ENCODE measurements at regions not wholly inside any gene's neighbourhood (a gene's known extent, or its start where the extent isn't known, plus 50 kb on each side); places are given as distances from the start of the nearest gene placed in this dataset.

- TF ChIP-seq EZH2phosphoT487 (IDR thresholded peaks at IDR 0.05; ENCODE audit: borderline replicate concordance) (no peak), CTCF (conservative IDR thresholded peaks at IDR 0.05; ENCODE audit: low read length) (no peak)
- H4K20me1 ChIP-seq (ENCODE audit: insufficient read depth, low read length, poor library complexity, severe bottlenecking): no peaks in the 10 kb centered on the region
- H3K4me1 ChIP-seq (ENCODE audit: insufficient read depth, low read length, poor library complexity, severe bottlenecking): no peaks in the 10 kb centered on the region
- H3F3A ChIP-seq (ENCODE audit: low read depth): no peaks in the 10 kb centered on the region
- no peaks in the 10 kb centered on the region for H3K27me3 ChIP-seq (ENCODE audit: insufficient read depth, low read length, poor library complexity, severe bottlenecking)
- no peaks in the 10 kb centered on the region for H3K9me3 ChIP-seq (ENCODE audit: insufficient read depth, low read depth, low read length)
- H3K4me2 ChIP-seq (ENCODE audit: low read depth, low read length, poor library complexity, severe bottlenecking): no peak overlapping the region
- H3K36me3 ChIP-seq (ENCODE audit: insufficient read depth, low read length): no peaks in the 10 kb centered on the region
- no peak overlapping the region for H2AFZ ChIP-seq (ENCODE audit: low read length)
- no peaks in the 10 kb centered on the region for H3K9me2 ChIP-seq (replicated peaks; ENCODE audit: low read depth, low read length)
- H3K79me2 ChIP-seq (ENCODE audit: insufficient read depth, low read length): no peaks in the 10 kb centered on the region
- no peak overlapping the region for H3K4me3 ChIP-seq (ENCODE audit: low read length, poor library complexity, severe bottlenecking)
- no peak overlapping the region for H3K9ac ChIP-seq (ENCODE audit: low read depth, low read length, poor library complexity, severe bottlenecking)
These were observed 336.1 kb downstream of the DRD1 start for GRCh38 chr5:175107865-175108264.

GRCh38 chr5:175107028-175107588 lies 336.9 kb downstream of the DRD1 start:
- no peaks in the 10 kb centered on the region for H3K36me3 ChIP-seq (ENCODE audit: insufficient read depth, low read length)
- H3F3A ChIP-seq (ENCODE audit: low read depth): no peaks in the 10 kb centered on the region
- no peaks in the 10 kb centered on the region for H3K9me3 ChIP-seq (ENCODE audit: insufficient read depth, low read depth, low read length)
- no peak overlapping the region for H3K4me2 ChIP-seq (ENCODE audit: low read depth, low read length, poor library complexity, severe bottlenecking)
- no peaks in the 10 kb centered on the region for H3K27me3 ChIP-seq (ENCODE audit: insufficient read depth, low read length, poor library complexity, severe bottlenecking)
- H2AFZ ChIP-seq (ENCODE audit: low read length): no peak overlapping the region
- H4K20me1 ChIP-seq (ENCODE audit: insufficient read depth, low read length, poor library complexity, severe bottlenecking): no peaks in the 10 kb centered on the region
- no peaks in the 10 kb centered on the region for H3K4me1 ChIP-seq (ENCODE audit: insufficient read depth, low read length, poor library complexity, severe bottlenecking)
- H3K9ac ChIP-seq (ENCODE audit: low read depth, low read length, poor library complexity, severe bottlenecking): no peak overlapping the region
- H3K9me2 ChIP-seq (replicated peaks; ENCODE audit: low read depth, low read length): no peaks in the 10 kb centered on the region
- H3K4me3 ChIP-seq (ENCODE audit: low read length, poor library complexity, severe bottlenecking): no peak overlapping the region
- no peaks in the 10 kb centered on the region for H3K79me2 ChIP-seq (ENCODE audit: insufficient read depth, low read length)
- TF ChIP-seq EZH2phosphoT487 (IDR thresholded peaks at IDR 0.05; ENCODE audit: borderline replicate concordance) (no peak), CTCF (conservative IDR thresholded peaks at IDR 0.05; ENCODE audit: low read length) (no peak)

GRCh38 chr5:175104677-175105076 lies 339.3 kb downstream of the DRD1 start:
- no peak overlapping the region for H3K9ac ChIP-seq (ENCODE audit: low read depth, low read length, poor library complexity, severe bottlenecking)
- no peaks in the 10 kb centered on the region for H3K27me3 ChIP-seq (ENCODE audit: insufficient read depth, low read length, poor library complexity, severe bottlenecking)
- H3F3A ChIP-seq (ENCODE audit: low read depth): no peaks in the 10 kb centered on the region
- H3K4me1 ChIP-seq (ENCODE audit: insufficient read depth, low read length, poor library complexity, severe bottlenecking): no peaks in the 10 kb centered on the region
- no peaks in the 10 kb centered on the region for H4K20me1 ChIP-seq (ENCODE audit: insufficient read depth, low read length, poor library complexity, severe bottlenecking)
- no peaks in the 10 kb centered on the region for H3K36me3 ChIP-seq (ENCODE audit: insufficient read depth, low read length)
- no peaks in the 10 kb centered on the region for H3K9me2 ChIP-seq (replicated peaks; ENCODE audit: low read depth, low read length)
- TF ChIP-seq CTCF (conservative IDR thresholded peaks at IDR 0.05; ENCODE audit: low read length) (no peak), EZH2phosphoT487 (IDR thresholded peaks at IDR 0.05; ENCODE audit: borderline replicate concordance) (no peak)
- no peaks in the 10 kb centered on the region for H3K9me3 ChIP-seq (ENCODE audit: insufficient read depth, low read depth, low read length)
- no peak overlapping the region for H3K4me2 ChIP-seq (ENCODE audit: low read depth, low read length, poor library complexity, severe bottlenecking)
- H3K79me2 ChIP-seq (ENCODE audit: insufficient read depth, low read length): no peaks in the 10 kb centered on the region
- no peak overlapping the region for H2AFZ ChIP-seq (ENCODE audit: low read length)
- H3K4me3 ChIP-seq (ENCODE audit: low read length, poor library complexity, severe bottlenecking): no peak overlapping the region
